ENCODE measurements at regions not wholly inside any gene's neighbourhood (a gene's known extent, or its start where the extent isn't known, plus 50 kb on each side); places are given as distances from the start of the nearest gene placed in this dataset.

DNA sequence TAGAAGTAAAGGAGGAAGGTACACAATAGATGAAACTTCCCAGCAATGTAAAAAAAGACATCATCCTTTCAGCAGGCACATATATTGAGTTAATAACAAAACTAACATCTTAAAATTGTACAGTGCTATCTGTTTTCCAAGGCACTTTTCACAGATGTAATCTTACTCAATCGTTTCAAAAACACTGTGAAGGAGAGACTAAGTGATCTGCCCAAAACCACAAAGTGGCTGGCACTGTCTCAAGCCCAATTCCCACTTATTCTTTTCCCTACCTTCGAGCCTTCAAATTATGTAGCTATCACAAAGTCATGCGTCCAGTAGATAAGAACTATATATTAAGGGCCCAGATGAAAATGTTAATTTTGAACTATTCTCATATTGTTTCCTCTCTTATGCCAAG lies 193.6 kb upstream of the RASSF8 start:
- Mint-ChIP-seq H3K4me3 (no peak overlapping the region), H3K27ac (no peak overlapping the region), H3K36me3 (no peaks in the 10 kb centered on the region), H3K9me3 (peaks cover 5% of the 10 kb centered on the region; the same call in 1 of the 2 replicates), H3K27me3 (ENCODE audit: low read depth) (no peaks in the 10 kb centered on the region), H3K4me1 (peaks cover 5% of the 10 kb centered on the region)
- ATAC-seq = no peak
- TF ChIP-seq ZNF671 (CRISPR knock-in tag; IDR thresholded peaks at IDR 0.05) (no peak), CBFB (CRISPR knock-in tag; IDR thresholded peaks at IDR 0.05; ENCODE audit: low read depth) (no peak), NR2C2 (CRISPR knock-in tag; IDR thresholded peaks at IDR 0.05) (no peak), ZNF416 (CRISPR knock-in tag; IDR thresholded peaks at IDR 0.05) (no peak), ETV6 (CRISPR knock-in tag; IDR thresholded peaks at IDR 0.05) (no peak), KAT7 (CRISPR knock-in tag; IDR thresholded peaks at IDR 0.05; ENCODE audit: borderline replicate concordance) (no peak)
- TF ChIP-seq, protein P1, sequence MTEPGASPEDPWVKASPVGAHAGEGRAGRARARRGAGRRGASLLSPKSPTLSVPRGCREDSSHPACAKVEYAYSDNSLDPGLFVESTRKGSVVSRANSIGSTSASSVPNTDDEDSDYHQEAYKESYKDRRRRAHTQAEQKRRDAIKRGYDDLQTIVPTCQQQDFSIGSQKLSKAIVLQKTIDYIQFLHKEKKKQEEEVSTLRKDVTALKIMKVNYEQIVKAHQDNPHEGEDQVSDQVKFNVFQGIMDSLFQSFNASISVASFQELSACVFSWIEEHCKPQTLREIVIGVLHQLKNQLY (CRISPR knock-in tag; IDR thresholded peaks at IDR 0.05) = no peak
- TF ChIP-seq, protein P2, sequence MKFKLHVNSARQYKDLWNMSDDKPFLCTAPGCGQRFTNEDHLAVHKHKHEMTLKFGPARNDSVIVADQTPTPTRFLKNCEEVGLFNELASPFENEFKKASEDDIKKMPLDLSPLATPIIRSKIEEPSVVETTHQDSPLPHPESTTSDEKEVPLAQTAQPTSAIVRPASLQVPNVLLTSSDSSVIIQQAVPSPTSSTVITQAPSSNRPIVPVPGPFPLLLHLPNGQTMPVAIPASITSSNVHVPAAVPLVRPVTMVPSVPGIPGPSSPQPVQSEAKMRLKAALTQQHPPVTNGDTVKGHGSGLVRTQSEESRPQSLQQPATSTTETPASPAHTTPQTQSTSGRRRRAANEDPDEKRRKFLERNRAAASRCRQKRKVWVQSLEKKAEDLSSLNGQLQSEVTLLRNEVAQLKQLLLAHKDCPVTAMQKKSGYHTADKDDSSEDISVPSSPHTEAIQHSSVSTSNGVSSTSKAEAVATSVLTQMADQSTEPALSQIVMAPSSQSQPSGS (CRISPR knock-in tag; IDR thresholded peaks at IDR 0.05; ENCODE audit: borderline replicate concordance, low read depth) = no peak
- TF ChIP-seq, protein P3, sequence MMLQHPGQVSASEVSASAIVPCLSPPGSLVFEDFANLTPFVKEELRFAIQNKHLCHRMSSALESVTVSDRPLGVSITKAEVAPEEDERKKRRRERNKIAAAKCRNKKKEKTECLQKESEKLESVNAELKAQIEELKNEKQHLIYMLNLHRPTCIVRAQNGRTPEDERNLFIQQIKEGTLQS (CRISPR knock-in tag; conservative IDR thresholded peaks at IDR 0.05) = no peak
- DNase-seq (ENCODE audit: low spot score) = no peak
- ChIA-PET POLR2A (no interaction called here), CTCF (no interaction called here)

DNA sequence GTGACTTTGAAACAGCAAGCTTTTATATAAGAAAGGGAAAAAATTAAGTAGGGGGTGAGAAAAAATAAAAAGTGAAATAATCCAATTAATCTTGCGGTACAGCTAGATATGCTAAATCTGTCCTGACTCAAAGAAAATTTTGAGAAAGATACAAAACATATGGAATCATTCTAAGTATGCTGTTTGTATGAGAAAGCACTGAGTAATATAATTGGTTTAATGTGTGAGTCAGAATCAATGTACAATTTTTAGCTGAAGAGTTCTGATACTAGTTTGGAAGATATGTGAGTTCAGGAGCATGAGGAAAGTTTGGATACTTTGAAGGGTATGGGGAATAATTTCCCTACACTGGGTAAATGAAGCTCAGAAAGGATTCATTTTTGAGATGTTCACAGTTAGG lies 190.9 kb upstream of the RASSF8 start:
- H3K27ac Mint-ChIP-seq = no peak overlapping the region
- DNase-seq (ENCODE audit: low spot score) (no peak), ATAC-seq (no peak)
- no peak overlapping the region for H3K4me3 Mint-ChIP-seq
- H3K4me1 Mint-ChIP-seq = peaks cover 5% of the 10 kb centered on the region
- ChIA-PET CTCF (no interaction called here), POLR2A (no interaction called here)
- H3K27me3 Mint-ChIP-seq (ENCODE audit: low read depth) = no peaks in the 10 kb centered on the region
- no peaks in the 10 kb centered on the region for H3K36me3 Mint-ChIP-seq
- H3K9me3 Mint-ChIP-seq = peaks cover 5% of the 10 kb centered on the region; the same call in 1 of the 2 replicates
- TF ChIP-seq ZNF317 (CRISPR knock-in tag; IDR thresholded peaks at IDR 0.05; ENCODE audit: borderline replicate concordance, low read depth) (no peak), JAZF1 (CRISPR knock-in tag; IDR thresholded peaks at IDR 0.05) (no peak), ZNF263 (CRISPR knock-in tag; IDR thresholded peaks at IDR 0.05; ENCODE audit: low read depth) (no peak), MYBL2 (CRISPR knock-in tag; IDR thresholded peaks at IDR 0.05) (no peak), SP1 (CRISPR knock-in tag; conservative IDR thresholded peaks at IDR 0.05) (no peak), ZNF219 (CRISPR knock-in tag; IDR thresholded peaks at IDR 0.05; ENCODE audit: borderline replicate concordance) (no peak), ELF4 (CRISPR knock-in tag; IDR thresholded peaks at IDR 0.05; ENCODE audit: low read depth) (no peak), CREM (CRISPR knock-in tag; IDR thresholded peaks at IDR 0.05) (no peak), PRRX2 (CRISPR knock-in tag; IDR thresholded peaks at IDR 0.05) (no peak), ESRRA (CRISPR knock-in tag; IDR thresholded peaks at IDR 0.05; ENCODE audit: borderline replicate concordance) (no peak)
- TF ChIP-seq, protein P4, sequence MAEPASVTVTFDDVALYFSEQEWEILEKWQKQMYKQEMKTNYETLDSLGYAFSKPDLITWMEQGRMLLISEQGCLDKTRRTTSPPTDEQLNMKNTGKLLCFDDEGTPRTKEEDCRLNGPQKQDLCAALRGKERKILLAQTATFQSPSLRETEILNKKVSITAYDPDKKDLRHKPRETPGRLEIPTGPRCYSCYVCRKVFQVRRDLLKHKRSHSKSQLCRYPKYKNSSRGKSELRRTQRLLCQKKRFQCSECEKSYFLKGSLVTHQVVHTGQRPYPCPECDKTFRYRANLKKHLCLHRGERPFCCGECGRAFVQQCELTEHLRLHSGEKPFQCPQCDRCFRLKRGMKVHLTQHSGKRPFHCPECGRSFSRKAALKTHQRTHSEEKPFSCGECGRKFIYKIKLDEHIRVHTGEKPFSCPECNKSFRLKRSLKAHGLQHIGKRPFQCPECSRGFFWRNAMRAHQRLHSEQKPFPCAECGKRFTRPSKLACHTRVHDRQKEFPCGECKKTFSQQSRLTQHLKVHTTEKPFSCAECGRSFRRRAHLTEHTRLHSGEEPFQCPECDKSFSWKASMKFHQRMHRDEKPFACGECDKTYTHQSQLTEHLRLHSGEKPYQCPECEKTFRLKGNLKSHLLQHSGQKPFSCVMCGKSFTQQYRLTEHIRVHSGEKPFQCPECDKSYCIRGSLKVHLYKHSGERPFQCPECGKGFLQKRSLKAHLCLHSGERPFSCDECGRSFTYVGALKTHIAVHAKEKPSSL (CRISPR knock-in tag; conservative IDR thresholded peaks at IDR 0.05) = no peak
- TF ChIP-seq, protein P5, sequence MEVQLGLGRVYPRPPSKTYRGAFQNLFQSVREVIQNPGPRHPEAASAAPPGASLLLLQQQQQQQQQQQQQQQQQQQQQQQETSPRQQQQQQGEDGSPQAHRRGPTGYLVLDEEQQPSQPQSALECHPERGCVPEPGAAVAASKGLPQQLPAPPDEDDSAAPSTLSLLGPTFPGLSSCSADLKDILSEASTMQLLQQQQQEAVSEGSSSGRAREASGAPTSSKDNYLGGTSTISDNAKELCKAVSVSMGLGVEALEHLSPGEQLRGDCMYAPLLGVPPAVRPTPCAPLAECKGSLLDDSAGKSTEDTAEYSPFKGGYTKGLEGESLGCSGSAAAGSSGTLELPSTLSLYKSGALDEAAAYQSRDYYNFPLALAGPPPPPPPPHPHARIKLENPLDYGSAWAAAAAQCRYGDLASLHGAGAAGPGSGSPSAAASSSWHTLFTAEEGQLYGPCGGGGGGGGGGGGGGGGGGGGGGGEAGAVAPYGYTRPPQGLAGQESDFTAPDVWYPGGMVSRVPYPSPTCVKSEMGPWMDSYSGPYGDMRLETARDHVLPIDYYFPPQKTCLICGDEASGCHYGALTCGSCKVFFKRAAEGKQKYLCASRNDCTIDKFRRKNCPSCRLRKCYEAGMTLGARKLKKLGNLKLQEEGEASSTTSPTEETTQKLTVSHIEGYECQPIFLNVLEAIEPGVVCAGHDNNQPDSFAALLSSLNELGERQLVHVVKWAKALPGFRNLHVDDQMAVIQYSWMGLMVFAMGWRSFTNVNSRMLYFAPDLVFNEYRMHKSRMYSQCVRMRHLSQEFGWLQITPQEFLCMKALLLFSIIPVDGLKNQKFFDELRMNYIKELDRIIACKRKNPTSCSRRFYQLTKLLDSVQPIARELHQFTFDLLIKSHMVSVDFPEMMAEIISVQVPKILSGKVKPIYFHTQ (CRISPR knock-in tag; IDR thresholded peaks at IDR 0.05) = no peak
